HS-5 (cell line): ENCODE measurements at regions not wholly inside any gene's neighbourhood (a gene's known extent, or its start where the extent isn't known, plus 50 kb on each side); places are given as distances from the start of the nearest gene placed in this dataset.

ENCODE experiments used
- DNase-seq: peaks from one replicate; pipeline ENCODE4 v3.0.0-alpha.2; 2012; ENCODE audit warnings: low read depth

DNA sequence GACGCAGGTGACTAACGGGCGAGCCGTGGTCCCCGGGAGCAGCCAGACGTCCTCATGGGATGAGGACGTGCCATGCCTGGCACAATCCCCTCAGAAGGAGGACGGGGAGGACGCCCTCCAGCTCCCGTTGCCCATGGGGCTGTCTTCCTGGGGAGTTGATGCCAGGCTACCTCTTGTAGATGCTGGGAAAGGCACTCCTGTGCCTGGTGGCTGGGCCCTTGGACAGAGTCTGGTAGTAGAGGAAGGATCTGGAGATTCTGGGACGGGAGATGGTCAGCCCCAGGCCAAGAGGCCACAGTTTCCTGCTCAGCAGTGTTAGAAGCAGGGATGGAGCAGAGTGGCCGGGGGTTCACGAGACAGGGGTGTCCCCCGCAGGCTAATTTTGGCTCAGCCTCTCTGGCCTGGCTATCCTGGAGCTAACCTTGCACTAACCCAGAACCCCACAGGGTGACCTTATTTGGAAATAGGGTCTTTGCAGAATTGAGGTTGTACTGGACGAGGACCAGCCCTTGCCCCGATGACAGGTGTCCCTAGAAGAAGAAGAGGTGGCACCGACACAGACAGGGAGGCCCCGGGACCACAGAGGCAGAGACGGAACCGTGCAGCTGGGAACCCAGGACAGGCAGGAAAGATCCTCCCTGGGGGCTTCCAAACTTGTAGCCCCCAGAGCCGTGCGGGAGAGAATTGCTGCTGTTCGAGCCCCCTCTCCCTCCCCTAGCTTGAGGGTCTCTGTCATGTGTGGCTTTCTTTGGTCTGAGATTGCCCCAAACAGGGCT is 50.1 kb upstream of the ADRA2C start:
- no peak for DNase-seq

GRCh38 chr4:3715061-3715854 is 50.9 kb upstream of the ADRA2C start:
- no peak for DNase-seq

DNA sequence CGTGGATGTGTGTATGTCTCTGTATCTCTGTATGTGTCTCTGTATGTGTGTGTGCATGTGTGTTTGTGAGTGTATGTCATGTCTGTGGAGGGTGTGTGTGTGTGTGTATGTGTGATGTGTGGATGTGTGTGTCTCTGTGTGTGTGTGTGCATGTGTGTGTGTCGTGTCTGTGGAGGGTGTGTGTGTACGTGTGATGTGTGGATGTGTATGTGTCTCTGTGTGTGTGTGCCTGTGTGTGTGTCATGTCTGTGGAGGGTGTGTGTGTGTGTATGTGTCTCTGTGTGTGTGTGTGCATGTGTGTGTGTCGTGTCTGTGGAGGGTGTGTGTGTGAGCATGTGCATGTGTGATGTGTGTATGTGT is 51.6 kb upstream of the ADRA2C start:
- no peak for DNase-seq

GRCh38 chr4:3713817-3714641 is 52.2 kb upstream of the ADRA2C start:
- no peak for DNase-seq

DNA sequence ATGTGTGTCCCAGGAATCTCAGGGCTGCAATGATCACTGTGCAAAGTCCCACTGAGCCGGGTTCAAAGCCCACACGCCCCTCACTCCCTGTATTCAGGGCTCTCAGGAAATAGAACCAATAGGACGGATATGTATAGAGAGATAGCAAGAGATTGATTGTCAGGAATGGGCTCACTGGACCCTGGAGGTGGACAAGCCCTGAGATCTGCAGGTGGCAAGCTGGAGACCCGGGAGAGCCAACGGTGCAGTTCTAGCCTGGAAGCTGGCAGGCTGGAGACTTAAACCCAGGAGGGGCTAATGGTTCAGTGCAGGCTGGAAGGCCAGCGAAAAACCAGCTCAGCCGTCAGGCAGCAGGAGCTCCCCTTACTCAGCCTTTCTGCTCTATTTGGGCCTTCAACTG is 52.8 kb upstream of the ADRA2C start:
- DNase-seq: no peak

- DNase-seq: no peak
These were observed 53.2 kb upstream of the ADRA2C start for GRCh38 chr4:3712936-3713335.

GRCh38 chr4:3712112-3712805 is 53.9 kb upstream of the ADRA2C start:
- DNase-seq: no peak

- DNase-seq: no peak
These were observed 54.7 kb upstream of the ADRA2C start for GRCh38 chr4:3711183-3712111.

- no peak for DNase-seq
These were observed 55.6 kb upstream of the ADRA2C start for GRCh38 chr4:3710451-3711182.

- no peak for DNase-seq
These were observed 56.2 kb upstream of the ADRA2C start for GRCh38 chr4:3709846-3710441.

- DNase-seq: no peak
These were observed 56.9 kb upstream of the ADRA2C start for GRCh38 chr4:3709061-3709845.

- DNase-seq: no peak
These were observed 57.6 kb upstream of the ADRA2C start for GRCh38 chr4:3708611-3709010.

GRCh38 chr4:3708103-3708510 is 58.1 kb upstream of the ADRA2C start:
- no peak for DNase-seq

DNA sequence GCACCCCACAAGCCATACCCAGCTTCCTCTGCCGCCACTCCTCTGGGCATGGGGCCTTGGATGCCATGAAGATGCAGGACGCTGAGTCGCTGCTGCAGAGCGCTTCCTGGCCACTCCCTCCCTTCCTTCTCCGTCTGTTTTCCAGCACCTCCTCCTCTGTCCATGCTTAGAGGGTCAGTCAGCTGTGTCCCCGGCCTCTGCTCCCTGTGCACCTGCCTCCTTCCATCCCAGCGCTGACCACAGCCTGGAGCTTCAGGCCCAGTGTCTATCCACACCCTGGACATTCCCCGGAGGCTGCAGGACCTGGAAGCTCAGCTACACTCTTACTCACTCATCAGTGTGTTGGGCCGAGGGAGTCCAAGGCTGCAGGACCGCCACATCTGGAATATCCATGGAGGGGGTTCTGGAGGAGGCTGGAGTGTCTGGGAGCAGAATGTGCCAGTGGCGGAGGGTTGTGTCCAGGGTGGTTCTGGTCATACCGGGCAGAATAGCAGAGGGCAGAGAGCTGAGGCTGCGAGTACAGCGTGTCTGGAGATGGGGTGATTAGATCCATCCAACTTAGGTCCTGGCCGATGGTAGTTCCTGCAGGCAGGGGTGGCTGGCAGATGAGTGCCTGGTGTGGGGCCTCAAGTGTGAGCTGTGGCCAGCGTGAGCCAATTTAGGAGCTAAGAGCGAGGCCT is 58.6 kb upstream of the ADRA2C start:
- no peak for DNase-seq

DNA sequence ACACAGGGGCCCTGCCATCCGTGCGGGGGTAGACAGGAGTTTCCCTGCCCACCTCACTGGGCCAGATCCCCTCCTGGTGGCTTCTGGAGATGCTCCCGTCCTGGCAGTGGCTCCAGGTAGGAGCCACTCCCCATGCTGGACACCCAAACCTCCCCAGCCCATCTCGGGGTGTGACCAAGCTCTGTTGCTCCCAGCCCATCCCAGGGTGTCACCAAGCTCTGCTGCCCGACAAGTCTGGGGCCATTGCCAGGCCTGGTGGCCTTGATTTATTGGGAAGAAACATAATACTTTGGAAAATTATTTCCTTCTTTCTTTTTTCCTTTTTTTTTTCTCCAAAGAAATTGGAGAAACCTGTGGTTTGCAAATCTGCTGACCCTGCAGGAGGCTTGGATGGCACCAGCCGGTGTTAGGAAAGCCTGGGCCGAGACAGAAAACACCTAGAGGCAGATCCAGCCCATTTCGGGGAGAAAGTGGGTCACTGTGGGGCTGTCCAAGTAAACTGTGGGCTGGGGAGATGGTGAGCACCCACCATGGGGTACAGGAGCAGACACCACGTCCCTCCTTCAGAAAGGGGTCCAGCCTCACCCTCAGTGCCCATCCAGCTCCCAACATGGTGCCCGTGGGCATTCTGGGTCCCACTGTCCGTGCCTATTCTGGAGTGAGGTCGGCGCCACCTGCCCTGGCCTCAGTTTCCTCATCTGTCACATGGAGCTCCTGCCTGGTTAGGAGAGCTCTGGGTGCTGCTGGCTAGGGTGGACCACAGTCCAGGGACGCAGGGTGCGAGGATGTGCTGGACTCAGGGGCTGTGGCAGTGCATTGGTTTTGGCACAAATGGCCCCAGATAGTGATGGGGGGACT is 59.4 kb upstream of the ADRA2C start:
- DNase-seq: no peak

GRCh38 chr4:3706111-3706511 is 60.1 kb upstream of the ADRA2C start:
- DNase-seq: no peak

GRCh38 chr4:3705236-3705987 is 60.8 kb upstream of the ADRA2C start:
- no peak for DNase-seq
